Osteoblast (primary cell): ENCODE measurements at regions not wholly inside any gene's neighbourhood (a gene's known extent, or its start where the extent isn't known, plus 50 kb on each side); places are given as distances from the start of the nearest gene placed in this dataset.

Experiments
- DNase-seq: peaks from one replicate; pipeline ENCODE4 v3.0.0; 2011; ENCODE audit warnings: low spot score, mixed read lengths; ENCODE audit not compliant: insufficient read length; ENCODE audit errors: missing footprints
- H2AFZ ChIP-seq: 2 replicates; pipeline ENCODE4 v1.6.0; 2011; ENCODE audit warnings: mild to moderate bottlenecking, low read length
- H3K27ac ChIP-seq: 2 replicates; pipeline ENCODE4 v1.5.1; 2011; ENCODE audit warnings: mild to moderate bottlenecking, low read depth, low read length, moderate library complexity
- H3K27me3 ChIP-seq: 2 replicates; pipeline ENCODE4 v1.6.0; 2012; ENCODE audit warnings: mild to moderate bottlenecking, control low read depth, inconsistent platforms, low read length, moderate library complexity; ENCODE audit not compliant: insufficient read depth
- H3K36me3 ChIP-seq: 2 replicates; pipeline ENCODE4 v1.5.1; 2011; ENCODE audit warnings: mild to moderate bottlenecking, low read length, control low read depth, moderate library complexity; ENCODE audit not compliant: insufficient read depth
- H3K4me1 ChIP-seq: 2 replicates; pipeline ENCODE4 v1.5.1; 2011; ENCODE audit warnings: mild to moderate bottlenecking, low read length, control low read depth, moderate library complexity; ENCODE audit not compliant: insufficient read depth
- H3K4me2 ChIP-seq: 2 replicates; pipeline ENCODE4 v1.6.0; 2011; ENCODE audit warnings: mild to moderate bottlenecking, low read length; ENCODE audit not compliant: insufficient read depth
- H3K4me3 ChIP-seq: fragments of 200-600 bp; sonication (generic); 3 replicates; pipeline ENCODE4 v1.5.1; 2012; ENCODE audit warnings: mild to moderate bottlenecking, low read length, inconsistent platforms; ENCODE audit not compliant: insufficient read depth
- H3K79me2 ChIP-seq: 2 replicates; pipeline ENCODE4 v1.6.0; 2012; ENCODE audit warnings: mild to moderate bottlenecking, low read length, control low read depth, inconsistent platforms; ENCODE audit not compliant: insufficient read depth
- H3K9me3 ChIP-seq: 2 replicates; pipeline ENCODE4 v1.5.1; 2011; ENCODE audit warnings: low read depth, low read length, control low read depth
- H4K20me1 ChIP-seq: 2 replicates; pipeline ENCODE4 v1.6.0; 2012; ENCODE audit warnings: mild to moderate bottlenecking, low read length, control low read depth; ENCODE audit not compliant: insufficient read depth
- CTCF ChIP-seq: IDR thresholded peaks from 2 replicates; pipeline ENCODE4 v1.5.1; 2011; ENCODE audit warnings: mild to moderate bottlenecking, low read depth, low read length, moderate library complexity; ENCODE audit errors: extremely low read depth

GRCh38 chr22:48596111-48596850 is 1231.4 kb downstream of the BRD1 start:
- no peaks in the 10 kb centered on the region for H3K36me3 ChIP-seq
- H3K4me1 ChIP-seq = no peaks in the 10 kb centered on the region
- no peak for TF ChIP-seq CTCF
- no peaks in the 10 kb centered on the region for H4K20me1 ChIP-seq
- no peak overlapping the region for H3K27ac ChIP-seq
- H3K27me3 ChIP-seq = no peaks in the 10 kb centered on the region
- DNase-seq = no peak
- no peak overlapping the region for H3K4me2 ChIP-seq
- no peak overlapping the region for H2AFZ ChIP-seq
- no peak overlapping the region for H3K4me3 ChIP-seq
- H3K79me2 ChIP-seq = no peaks in the 10 kb centered on the region
- no peaks in the 10 kb centered on the region for H3K9me3 ChIP-seq

GRCh38 chr22:48595511-48595905 is 1232.2 kb downstream of the BRD1 start:
- no peaks in the 10 kb centered on the region for H3K4me1 ChIP-seq
- no peak overlapping the region for H3K27ac ChIP-seq
- no peak for TF ChIP-seq CTCF
- no peak overlapping the region for H2AFZ ChIP-seq
- H3K4me3 ChIP-seq = no peak overlapping the region
- no peak for DNase-seq
- no peaks in the 10 kb centered on the region for H3K36me3 ChIP-seq
- no peaks in the 10 kb centered on the region for H3K79me2 ChIP-seq
- H4K20me1 ChIP-seq = no peaks in the 10 kb centered on the region
- no peak overlapping the region for H3K4me2 ChIP-seq
- no peaks in the 10 kb centered on the region for H3K9me3 ChIP-seq
- no peaks in the 10 kb centered on the region for H3K27me3 ChIP-seq

- Histone ChIP-seq H3K36me3 (no peaks in the 10 kb centered on the region), H4K20me1 (no peaks in the 10 kb centered on the region)
- no peak for TF ChIP-seq CTCF
These were observed 1232.7 kb downstream of the BRD1 start for GRCh38 chr22:48594757-48595510.

GRCh38 chr22:48594016-48594756 is 1233.5 kb downstream of the BRD1 start:
- Histone ChIP-seq H3K27ac (no peak overlapping the region), H3K9me3 (no peaks in the 10 kb centered on the region), H3K4me1 (no peaks in the 10 kb centered on the region), H3K27me3 (no peaks in the 10 kb centered on the region), H3K4me3 (no peak overlapping the region), H3K36me3 (no peaks in the 10 kb centered on the region), H3K79me2 (no peaks in the 10 kb centered on the region), H2AFZ (no peak overlapping the region), H3K4me2 (no peak overlapping the region), H4K20me1 (no peaks in the 10 kb centered on the region)
- TF ChIP-seq CTCF = no peak
- no peak for DNase-seq

More at GRCh38 chr22:48594757-48595510, 1232.7 kb downstream of the BRD1 start:
- H3K4me2 ChIP-seq = no peak overlapping the region
- H3K9me3 ChIP-seq = no peaks in the 10 kb centered on the region
- no peaks in the 10 kb centered on the region for H3K27me3 ChIP-seq
- no peaks in the 10 kb centered on the region for H3K4me1 ChIP-seq
- no peaks in the 10 kb centered on the region for H3K79me2 ChIP-seq
- no peak overlapping the region for H2AFZ ChIP-seq
- H3K27ac ChIP-seq = no peak overlapping the region
- no peak overlapping the region for H3K4me3 ChIP-seq
- DNase-seq = no peak
